ENCODE measurements at regions not wholly inside any gene's neighbourhood (a gene's known extent, or its start where the extent isn't known, plus 50 kb on each side); places are given as distances from the start of the nearest gene placed in this dataset.

DNA sequence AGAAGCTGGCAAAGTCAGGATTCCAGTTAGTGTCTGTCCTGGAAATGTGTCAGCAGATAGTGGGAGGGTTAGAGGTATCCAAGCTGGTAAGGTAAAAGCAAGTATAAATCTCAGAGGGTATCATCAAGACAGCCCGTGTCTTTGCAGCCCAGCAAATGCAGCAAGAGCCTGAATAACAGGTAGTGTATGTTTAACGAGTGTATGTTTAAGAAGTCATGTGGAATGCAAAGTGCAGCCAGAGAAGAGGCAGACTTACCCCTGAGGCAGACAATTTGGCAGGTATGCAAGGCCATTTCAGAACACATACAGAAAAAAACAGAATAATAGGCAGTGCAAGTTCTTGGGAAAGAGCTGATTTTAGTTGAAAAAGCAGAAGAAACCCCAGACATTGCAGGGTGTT, 411.0 kb upstream of the NEGR1 start:
- TF ChIP-seq, protein P1, sequence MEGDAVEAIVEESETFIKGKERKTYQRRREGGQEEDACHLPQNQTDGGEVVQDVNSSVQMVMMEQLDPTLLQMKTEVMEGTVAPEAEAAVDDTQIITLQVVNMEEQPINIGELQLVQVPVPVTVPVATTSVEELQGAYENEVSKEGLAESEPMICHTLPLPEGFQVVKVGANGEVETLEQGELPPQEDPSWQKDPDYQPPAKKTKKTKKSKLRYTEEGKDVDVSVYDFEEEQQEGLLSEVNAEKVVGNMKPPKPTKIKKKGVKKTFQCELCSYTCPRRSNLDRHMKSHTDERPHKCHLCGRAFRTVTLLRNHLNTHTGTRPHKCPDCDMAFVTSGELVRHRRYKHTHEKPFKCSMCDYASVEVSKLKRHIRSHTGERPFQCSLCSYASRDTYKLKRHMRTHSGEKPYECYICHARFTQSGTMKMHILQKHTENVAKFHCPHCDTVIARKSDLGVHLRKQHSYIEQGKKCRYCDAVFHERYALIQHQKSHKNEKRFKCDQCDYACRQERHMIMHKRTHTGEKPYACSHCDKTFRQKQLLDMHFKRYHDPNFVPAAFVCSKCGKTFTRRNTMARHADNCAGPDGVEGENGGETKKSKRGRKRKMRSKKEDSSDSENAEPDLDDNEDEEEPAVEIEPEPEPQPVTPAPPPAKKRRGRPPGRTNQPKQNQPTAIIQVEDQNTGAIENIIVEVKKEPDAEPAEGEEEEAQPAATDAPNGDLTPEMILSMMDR (IDR thresholded peaks at IDR 0.05; ENCODE audit: low read depth, low read length, missing control alignments), result no peak
- in situ Hi-C loops (cut with HindIII; ENCODE audit: low pct_ligation_motif_present, low sequenced_read_pairs), result no loop called here
- Histone ChIP-seq H3K4me3 (ENCODE audit: low read depth, low read length) (no peak overlapping the region), H3K36me3 (replicated peaks) (no peaks in the 10 kb centered on the region), H3K27ac (no peak overlapping the region), H3K27me3 (replicated peaks) (no peaks in the 10 kb centered on the region)
- no peak for DNase-seq

DNA sequence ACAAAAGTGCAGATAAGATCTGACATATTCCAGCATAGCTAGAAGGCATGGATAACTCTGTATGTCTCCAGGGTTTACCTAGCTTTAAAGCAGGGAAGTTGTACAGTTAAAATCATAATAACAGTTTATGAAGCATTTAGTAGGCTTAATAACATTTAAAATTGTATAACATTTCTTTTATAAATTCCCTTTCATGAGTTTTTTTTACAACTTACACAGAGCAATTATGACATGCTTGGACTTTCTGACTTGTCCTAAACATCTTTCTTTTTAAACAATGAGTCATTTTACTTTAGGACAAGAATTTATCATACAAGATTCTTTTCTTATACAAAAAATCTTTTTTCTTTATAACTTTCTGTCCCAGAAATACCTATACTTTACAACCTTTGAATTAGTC, 408.5 kb upstream of the NEGR1 start:
- no peak overlapping the region for H3K27ac ChIP-seq
- in situ Hi-C loops (cut with HindIII; ENCODE audit: low pct_ligation_motif_present, low sequenced_read_pairs), result no loop called here
- TF ChIP-seq, protein P1 (IDR thresholded peaks at IDR 0.05; ENCODE audit: low read depth, low read length, missing control alignments), result no peak
- no peak for DNase-seq
- no peaks in the 10 kb centered on the region for H3K27me3 ChIP-seq (replicated peaks)
- no peaks in the 10 kb centered on the region for H3K36me3 ChIP-seq (replicated peaks)
- H3K4me3 ChIP-seq (ENCODE audit: low read depth, low read length), result no peak overlapping the region

DNA sequence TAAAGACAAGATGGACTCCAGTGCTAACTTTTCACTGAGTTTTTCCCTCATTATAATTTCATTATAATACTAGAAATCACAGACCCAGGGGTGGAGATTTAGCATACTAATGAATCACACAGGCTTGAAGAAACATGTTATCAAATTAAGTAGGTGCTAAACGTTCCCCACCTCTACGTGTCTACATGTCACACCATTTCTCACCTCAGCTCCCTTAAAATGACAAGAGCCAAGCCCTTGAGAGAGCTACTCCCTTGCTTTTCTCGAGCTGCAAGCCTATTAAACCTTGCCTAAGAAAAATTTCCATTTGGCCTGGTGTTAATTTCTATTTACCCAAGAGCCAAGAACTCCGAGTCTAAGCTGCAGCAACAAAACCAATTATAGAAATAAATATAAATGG, 396.3 kb upstream of the NEGR1 start:
- no peak for DNase-seq
- no peaks in the 10 kb centered on the region for H3K36me3 ChIP-seq (replicated peaks)
- in situ Hi-C loops (cut with HindIII; ENCODE audit: low pct_ligation_motif_present, low sequenced_read_pairs), result no loop called here
- no peak overlapping the region for H3K4me3 ChIP-seq (ENCODE audit: low read depth, low read length)
- no peak overlapping the region for H3K27ac ChIP-seq
- TF ChIP-seq, protein P1 (IDR thresholded peaks at IDR 0.05; ENCODE audit: low read depth, low read length, missing control alignments), result no peak
- H3K27me3 ChIP-seq (replicated peaks), result no peaks in the 10 kb centered on the region

DNA sequence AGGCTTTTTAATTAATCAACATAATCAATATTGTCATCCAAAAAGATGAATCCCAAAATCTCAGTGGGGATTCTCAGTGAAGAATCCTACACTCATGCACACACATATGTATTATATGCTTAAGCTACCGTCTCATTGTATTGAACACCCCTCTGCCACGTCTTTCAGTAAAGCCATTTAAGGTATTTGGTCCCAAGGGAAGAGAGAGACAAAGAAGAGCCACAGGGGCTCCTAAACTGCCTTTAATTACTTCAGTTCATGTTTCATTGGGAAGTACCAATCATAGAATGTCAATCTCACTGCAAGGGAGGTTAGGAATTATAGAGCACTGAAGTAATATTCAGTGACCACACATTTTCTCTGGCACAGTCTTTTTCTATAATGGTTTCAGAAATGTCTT, 388.6 kb upstream of the NEGR1 start:
- no peaks in the 10 kb centered on the region for H3K36me3 ChIP-seq (replicated peaks)
- H3K27ac ChIP-seq, result no peak overlapping the region
- no peaks in the 10 kb centered on the region for H3K27me3 ChIP-seq (replicated peaks)
- no peak overlapping the region for H3K4me3 ChIP-seq (ENCODE audit: low read depth, low read length)
- DNase-seq, result no peak
- TF ChIP-seq, protein P1 (IDR thresholded peaks at IDR 0.05; ENCODE audit: low read depth, low read length, missing control alignments), result no peak
- in situ Hi-C loops (cut with HindIII; ENCODE audit: low pct_ligation_motif_present, low sequenced_read_pairs), result no loop called here

DNA sequence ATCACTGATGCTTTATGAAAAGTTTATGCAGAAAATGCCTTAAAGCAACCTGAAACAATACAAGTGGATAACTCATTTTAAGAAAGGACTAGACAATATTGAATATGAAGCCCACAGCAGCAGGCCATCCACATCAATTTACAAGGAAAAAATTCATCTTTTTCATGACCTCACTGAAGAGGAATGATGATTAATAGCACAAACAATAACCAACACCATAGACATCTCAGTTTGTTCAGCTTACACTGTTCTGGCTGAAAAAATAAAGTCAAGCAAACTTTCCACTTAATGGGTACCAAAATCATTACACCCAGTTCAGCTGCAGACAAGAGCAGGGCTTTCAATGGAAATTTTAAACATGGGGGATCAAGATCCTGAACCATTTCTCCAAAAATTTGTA, 380.6 kb upstream of the NEGR1 start:
- H3K4me3 ChIP-seq (ENCODE audit: low read depth, low read length), result no peak overlapping the region
- DNase-seq, result no peak
- no peaks in the 10 kb centered on the region for H3K36me3 ChIP-seq (replicated peaks)
- no peak overlapping the region for H3K27ac ChIP-seq
- in situ Hi-C loops (cut with HindIII; ENCODE audit: low pct_ligation_motif_present, low sequenced_read_pairs), result no loop called here
- TF ChIP-seq, protein P1 (IDR thresholded peaks at IDR 0.05; ENCODE audit: low read depth, low read length, missing control alignments), result no peak
- no peaks in the 10 kb centered on the region for H3K27me3 ChIP-seq (replicated peaks)

DNA sequence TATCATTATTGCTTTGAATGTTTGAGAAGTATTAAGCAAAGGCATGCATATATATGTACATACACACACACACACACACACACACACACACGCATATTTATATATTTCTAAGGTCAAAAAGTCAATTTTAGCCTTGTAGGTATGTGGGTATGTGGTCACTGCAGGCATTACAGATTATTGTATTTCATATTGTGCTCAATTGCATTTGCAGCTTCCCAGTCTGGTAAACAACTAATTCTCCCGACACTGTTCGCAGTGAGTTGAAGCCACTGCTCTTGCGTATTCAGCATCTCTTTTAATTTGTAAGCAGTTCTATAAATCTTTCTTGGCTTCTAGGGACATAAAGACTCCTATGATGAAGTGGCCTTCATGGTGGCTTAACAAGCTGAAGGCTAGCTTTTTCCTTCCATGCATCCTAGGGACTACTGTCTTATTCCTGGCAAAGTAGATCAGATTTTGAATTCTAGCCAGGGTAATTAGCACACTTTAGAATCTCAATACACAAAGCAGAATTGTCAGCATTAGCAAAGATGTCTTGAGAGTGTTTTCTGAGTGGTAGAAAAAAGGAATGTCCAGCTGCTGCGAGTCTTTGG, 368.6 kb upstream of the NEGR1 start:
- in situ Hi-C loops (cut with HindIII; ENCODE audit: low pct_ligation_motif_present, low sequenced_read_pairs), result no loop called here
- Histone ChIP-seq H3K27ac (no peak overlapping the region), H3K4me3 (ENCODE audit: low read depth, low read length) (no peak overlapping the region), H3K27me3 (replicated peaks) (no peaks in the 10 kb centered on the region), H3K36me3 (replicated peaks) (no peaks in the 10 kb centered on the region)
- TF ChIP-seq, protein P1 (IDR thresholded peaks at IDR 0.05; ENCODE audit: low read depth, low read length, missing control alignments), result no peak
- no peak for DNase-seq
